ENCODE measurements at regions not wholly inside any gene's neighbourhood (a gene's known extent, or its start where the extent isn't known, plus 50 kb on each side); places are given as distances from the start of the nearest gene placed in this dataset.

DNA sequence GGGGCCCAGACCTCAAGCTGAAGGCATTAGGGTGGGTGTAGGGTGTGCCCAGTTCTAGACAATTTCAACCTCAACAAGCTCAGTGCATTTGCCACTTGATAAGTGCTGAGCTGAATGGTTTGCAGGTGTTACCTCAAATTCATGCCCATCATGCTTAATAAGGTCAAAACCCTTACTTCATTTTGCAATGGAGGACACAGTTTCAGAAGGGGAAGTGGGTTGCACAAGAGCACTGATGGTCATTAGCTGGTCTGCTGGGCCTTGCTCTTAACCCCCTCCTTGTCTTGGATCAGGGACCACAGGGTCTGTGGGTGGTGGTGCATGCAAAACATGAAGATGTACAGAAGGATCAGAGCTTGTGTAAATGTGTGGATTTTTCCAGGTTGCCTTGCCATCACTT lies 71.0 kb upstream of the SIRPA start:
- no peak for DNase-seq (ENCODE audit: low spot score)
- TF ChIP-seq, protein P1, sequence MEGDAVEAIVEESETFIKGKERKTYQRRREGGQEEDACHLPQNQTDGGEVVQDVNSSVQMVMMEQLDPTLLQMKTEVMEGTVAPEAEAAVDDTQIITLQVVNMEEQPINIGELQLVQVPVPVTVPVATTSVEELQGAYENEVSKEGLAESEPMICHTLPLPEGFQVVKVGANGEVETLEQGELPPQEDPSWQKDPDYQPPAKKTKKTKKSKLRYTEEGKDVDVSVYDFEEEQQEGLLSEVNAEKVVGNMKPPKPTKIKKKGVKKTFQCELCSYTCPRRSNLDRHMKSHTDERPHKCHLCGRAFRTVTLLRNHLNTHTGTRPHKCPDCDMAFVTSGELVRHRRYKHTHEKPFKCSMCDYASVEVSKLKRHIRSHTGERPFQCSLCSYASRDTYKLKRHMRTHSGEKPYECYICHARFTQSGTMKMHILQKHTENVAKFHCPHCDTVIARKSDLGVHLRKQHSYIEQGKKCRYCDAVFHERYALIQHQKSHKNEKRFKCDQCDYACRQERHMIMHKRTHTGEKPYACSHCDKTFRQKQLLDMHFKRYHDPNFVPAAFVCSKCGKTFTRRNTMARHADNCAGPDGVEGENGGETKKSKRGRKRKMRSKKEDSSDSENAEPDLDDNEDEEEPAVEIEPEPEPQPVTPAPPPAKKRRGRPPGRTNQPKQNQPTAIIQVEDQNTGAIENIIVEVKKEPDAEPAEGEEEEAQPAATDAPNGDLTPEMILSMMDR (IDR thresholded peaks at IDR 0.05; ENCODE audit: extremely low read depth, missing control alignments) = no peak

DNA sequence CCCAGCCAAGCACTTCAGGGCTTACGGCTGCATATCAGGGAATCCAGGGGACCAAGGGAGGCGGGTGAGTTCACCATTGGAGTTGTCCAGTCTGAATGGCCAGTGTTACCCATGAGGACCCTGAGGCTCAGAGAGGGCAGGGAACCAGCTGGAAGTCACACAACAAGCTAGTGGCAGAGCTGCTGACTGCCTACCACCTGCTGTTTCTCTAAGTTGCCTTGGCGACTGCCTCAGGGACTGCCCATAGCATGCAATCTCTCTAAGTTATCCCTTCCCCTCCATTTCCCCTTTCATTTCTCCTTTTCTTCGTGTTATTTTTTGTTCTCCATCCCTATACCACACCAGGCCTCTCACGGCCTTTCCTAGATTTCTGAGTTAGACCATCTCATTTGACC lies 71.8 kb upstream of the SIRPA start:
- DNase-seq (ENCODE audit: low spot score) = no peak
- TF ChIP-seq, protein P1 (IDR thresholded peaks at IDR 0.05; ENCODE audit: extremely low read depth, missing control alignments) = no peak

DNA sequence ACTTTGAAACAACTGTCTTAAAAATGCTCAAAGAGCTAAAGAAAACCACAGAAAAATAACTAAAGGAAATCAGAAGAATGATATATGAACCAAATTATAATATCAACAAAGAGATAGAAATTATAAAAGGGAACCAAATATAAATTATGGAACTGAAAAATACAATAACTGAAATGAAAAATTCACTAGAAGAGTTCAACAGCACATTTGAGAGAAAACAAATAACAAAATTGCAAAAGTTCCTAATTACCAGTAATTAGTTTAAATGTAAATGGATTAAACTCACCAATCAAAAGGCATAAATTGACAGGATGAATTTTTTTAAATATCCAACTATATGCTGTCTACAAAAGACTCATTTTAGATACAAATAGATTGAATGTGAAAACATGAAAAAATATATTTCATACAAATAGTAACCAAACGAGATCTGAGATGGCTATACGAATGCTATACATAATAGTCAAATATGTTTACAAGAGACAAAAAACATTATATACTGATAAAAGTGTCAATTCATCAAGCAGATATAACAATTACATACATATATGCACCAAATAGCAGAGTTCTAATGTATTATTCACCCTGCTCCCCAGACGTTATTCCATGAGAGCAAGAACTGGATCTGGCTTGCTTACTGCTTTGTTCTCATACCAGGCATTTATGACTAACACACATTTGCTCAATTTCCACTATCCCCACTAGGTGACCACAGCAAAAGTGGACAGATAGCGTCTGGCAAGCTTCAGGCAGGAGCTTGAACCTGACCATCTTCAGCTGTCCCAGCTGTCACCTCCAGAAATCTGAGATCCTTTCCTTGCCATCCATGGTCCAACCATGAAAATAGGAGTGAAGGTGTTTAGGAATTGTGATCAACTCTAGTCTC lies 72.4 kb upstream of the SIRPA start:
- TF ChIP-seq, protein P1 (IDR thresholded peaks at IDR 0.05; ENCODE audit: extremely low read depth, missing control alignments) = no peak
- DNase-seq (ENCODE audit: low spot score) = no peak

DNA sequence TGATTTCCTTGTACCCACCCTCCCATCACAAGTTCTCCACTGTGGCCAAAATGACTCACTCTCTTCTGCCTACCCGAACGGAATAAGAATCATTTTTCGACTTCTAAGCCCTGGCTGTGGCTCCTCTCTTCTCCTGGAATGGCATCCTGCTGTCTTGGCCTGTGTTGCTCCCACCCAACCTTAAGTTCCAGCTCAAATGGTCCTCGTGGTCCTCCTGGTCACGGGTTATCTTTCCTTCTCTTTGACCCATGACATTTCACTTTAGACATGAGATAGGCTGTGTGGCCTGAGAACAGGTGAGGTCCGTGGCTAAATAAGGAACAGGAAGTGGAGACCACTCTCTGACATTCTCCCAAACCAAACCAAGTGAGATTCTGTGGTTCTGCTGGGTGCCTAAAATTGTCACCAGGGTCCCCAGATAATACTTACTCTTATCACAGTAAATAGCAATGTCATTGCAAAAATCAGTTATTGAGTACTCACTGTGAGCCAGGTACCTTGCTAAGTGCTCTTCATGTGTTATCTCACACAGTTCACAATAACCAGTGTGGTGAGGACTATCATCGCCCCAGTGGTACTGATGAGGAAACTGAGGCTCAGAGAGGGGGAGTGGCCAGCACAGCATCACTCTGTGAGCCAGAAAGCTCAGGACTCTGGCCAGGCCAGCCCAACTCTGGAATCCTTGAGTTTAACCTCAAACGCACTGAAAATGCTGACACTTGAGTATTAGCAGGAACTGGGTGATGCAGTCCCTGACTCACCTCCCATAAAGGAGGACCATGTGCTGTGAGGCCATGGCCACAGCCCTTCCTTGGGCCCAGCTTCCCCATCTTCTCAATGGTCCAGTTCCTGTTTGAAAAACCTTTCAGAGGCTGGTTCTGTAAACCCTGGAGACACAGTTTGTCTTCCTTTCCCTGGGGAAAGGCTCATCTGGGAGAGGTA lies 74.8 kb upstream of the SIRPA start:
- DNase-seq (ENCODE audit: low spot score) = no peak

DNA sequence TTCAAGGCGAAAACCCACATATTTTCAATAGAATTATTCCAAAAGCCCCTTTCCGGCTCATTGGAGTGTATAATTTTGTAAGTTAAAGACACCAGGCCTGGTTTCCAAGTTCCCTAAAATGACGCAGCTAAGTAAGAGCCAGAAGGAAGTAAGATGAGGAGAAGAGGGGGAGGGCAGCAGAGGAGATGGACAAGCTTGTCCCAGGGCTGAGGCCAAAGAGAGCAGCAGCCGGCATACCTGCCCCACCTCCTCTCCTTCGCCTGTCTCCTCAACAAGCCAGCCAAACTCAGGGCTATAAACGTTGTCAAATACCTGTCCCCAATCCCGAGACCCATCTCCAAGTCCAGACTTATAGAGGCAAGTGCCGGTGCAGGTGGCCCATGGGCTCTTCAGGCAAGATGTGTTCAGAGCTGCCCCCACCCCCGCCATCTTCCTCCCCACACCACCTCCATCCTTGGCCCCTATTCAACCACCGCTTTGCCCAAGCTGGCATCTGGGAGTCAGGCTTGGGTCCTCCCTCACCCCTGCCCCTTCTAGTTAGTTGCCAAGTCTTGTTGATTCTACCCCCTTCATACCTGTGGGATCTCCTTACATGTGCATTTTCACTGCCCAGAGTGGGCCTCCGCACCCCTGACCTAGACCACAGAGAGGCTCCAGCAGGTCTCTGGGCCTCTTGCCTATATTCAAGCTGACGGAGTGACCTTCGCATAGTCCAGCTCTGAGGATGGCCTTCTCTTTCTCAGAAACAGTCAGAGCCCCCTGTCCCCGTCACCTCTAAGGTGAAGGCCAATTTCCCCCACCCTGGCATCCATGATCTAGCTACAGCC lies 75.7 kb upstream of the SIRPA start:
- TF ChIP-seq, protein P1 (IDR thresholded peaks at IDR 0.05; ENCODE audit: extremely low read depth, missing control alignments) = no peak
- DNase-seq (ENCODE audit: low spot score) = no peak

More for the DNA sequence above, 74.8 kb upstream of the SIRPA start:
- TF ChIP-seq, protein P1 (IDR thresholded peaks at IDR 0.05; ENCODE audit: extremely low read depth, missing control alignments) = no peak

DNA sequence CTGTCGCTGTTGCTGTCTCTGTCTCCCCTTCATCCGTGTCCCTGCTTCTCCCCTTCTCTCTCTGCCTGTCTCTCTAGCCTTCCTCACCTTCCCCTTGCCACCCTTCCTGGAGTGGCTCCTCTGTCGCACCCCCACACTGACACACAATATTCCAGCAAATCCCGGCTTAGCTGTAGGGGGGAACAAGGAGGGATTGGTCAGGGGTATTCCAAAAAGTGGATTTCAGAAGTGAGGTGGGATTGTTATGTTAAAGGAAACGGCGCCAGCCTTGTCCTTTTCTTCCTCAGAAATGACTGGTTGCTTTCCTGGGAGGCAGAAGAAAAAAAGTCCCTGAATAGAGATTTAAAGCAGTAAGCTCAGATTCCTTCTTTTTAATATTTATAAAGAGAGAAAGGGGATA lies 76.3 kb upstream of the SIRPA start:
- TF ChIP-seq, protein P1 (IDR thresholded peaks at IDR 0.05; ENCODE audit: extremely low read depth, missing control alignments) = no peak
- DNase-seq (ENCODE audit: low spot score) = no peak

Data from GM20000 (cell line).